ENCODE measurements at regions not wholly inside any gene's neighbourhood (a gene's known extent, or its start where the extent isn't known, plus 50 kb on each side); places are given as distances from the start of the nearest gene placed in this dataset.

- DNase-seq (ENCODE audit: low read depth) = no peak
Measured at GRCh38 chr15:95448531-95449229, 881.8 kb upstream of the NR2F2 start.

GRCh38 chr15:95449230-95449628 is 881.3 kb upstream of the NR2F2 start:
- no peak for DNase-seq (ENCODE audit: low read depth)

- DNase-seq (ENCODE audit: low read depth) = no peak
Measured at GRCh38 chr15:95450413-95450812, 880.1 kb upstream of the NR2F2 start.

GRCh38 chr15:95451938-95452337 is 878.6 kb upstream of the NR2F2 start:
- no peak for DNase-seq (ENCODE audit: low read depth)

GRCh38 chr15:95454403-95455262 is 875.9 kb upstream of the NR2F2 start:
- DNase-seq (ENCODE audit: low read depth) = no peak

GRCh38 chr15:95457520-95457919 is 873.0 kb upstream of the NR2F2 start:
- no peak for DNase-seq (ENCODE audit: low read depth)

- DNase-seq (ENCODE audit: low read depth) = no peak
Measured at GRCh38 chr15:95458721-95459120, 871.8 kb upstream of the NR2F2 start.

- no peak for DNase-seq (ENCODE audit: low read depth)
Measured at GRCh38 chr15:95459273-95459672, 871.2 kb upstream of the NR2F2 start.

- DNase-seq (ENCODE audit: low read depth) = no peak
Measured at GRCh38 chr15:95464509-95464908, 866.0 kb upstream of the NR2F2 start.

GRCh38 chr15:95468820-95469219 is 861.7 kb upstream of the NR2F2 start:
- no peak for DNase-seq (ENCODE audit: low read depth)

GRCh38 chr15:95469496-95470000 is 861.0 kb upstream of the NR2F2 start:
- no peak for DNase-seq (ENCODE audit: low read depth)

GRCh38 chr15:95470529-95470928 is 860.0 kb upstream of the NR2F2 start:
- DNase-seq (ENCODE audit: low read depth) = no peak

- no peak for DNase-seq (ENCODE audit: low read depth)
Measured at GRCh38 chr15:95470997-95471689, 859.4 kb upstream of the NR2F2 start.

- no peak for DNase-seq (ENCODE audit: low read depth)
Measured at GRCh38 chr15:95471690-95472086, 858.8 kb upstream of the NR2F2 start.

- DNase-seq (ENCODE audit: low read depth) = no peak
Measured at GRCh38 chr15:95475067-95475466, 855.4 kb upstream of the NR2F2 start.

- no peak for DNase-seq (ENCODE audit: low read depth)
Measured at GRCh38 chr15:95479308-95479707, 851.2 kb upstream of the NR2F2 start.

GRCh38 chr15:95485367-95485766 is 845.1 kb upstream of the NR2F2 start:
- no peak for DNase-seq (ENCODE audit: low read depth)

GRCh38 chr15:95486224-95486623 is 844.3 kb upstream of the NR2F2 start:
- DNase-seq (ENCODE audit: low read depth) = no peak

- no peak for DNase-seq (ENCODE audit: low read depth)
Measured at GRCh38 chr15:95489103-95489502, 841.4 kb upstream of the NR2F2 start.

GRCh38 chr15:95492388-95493070 is 838.0 kb upstream of the NR2F2 start:
- DNase-seq (ENCODE audit: low read depth) = no peak

- no peak for DNase-seq (ENCODE audit: low read depth)
Measured at GRCh38 chr15:95494971-95495541, 835.4 kb upstream of the NR2F2 start.

GRCh38 chr15:95497634-95498033 is 832.9 kb upstream of the NR2F2 start:
- DNase-seq (ENCODE audit: low read depth) = no peak
